ENCODE measurements at regions not wholly inside any gene's neighbourhood (a gene's known extent, or its start where the extent isn't known, plus 50 kb on each side); places are given as distances from the start of the nearest gene placed in this dataset.
"Not testable (repeated sequence)": the region's sequence is repeated elsewhere in the genome, so short reads cannot be mapped to it uniquely, and the experiment has no call there.

GRCh38 chr2:34533585-34534183, 934.6 kb upstream of the FAM98A start:
- Histone ChIP-seq H3K4me3 (no peak overlapping the region), H3K27ac (no peak overlapping the region)
- TF ChIP-seq CTCF (IDR thresholded peaks at IDR 0.05): no peak
- DNase-seq (ENCODE audit: low spot score): no peak

- DNase-seq (ENCODE audit: low spot score): no peak
- H3K27ac ChIP-seq: no peak overlapping the region
- no peak overlapping the region for H3K4me3 ChIP-seq
- no peak for TF ChIP-seq CTCF (IDR thresholded peaks at IDR 0.05)
These were observed 930.9 kb upstream of the FAM98A start for GRCh38 chr2:34529965-34530364.

- no peak overlapping the region for H3K27ac ChIP-seq
- no peak overlapping the region for H3K4me3 ChIP-seq
- DNase-seq (ENCODE audit: low spot score): no peak
- no peak for TF ChIP-seq CTCF (IDR thresholded peaks at IDR 0.05)
These were observed 924.9 kb upstream of the FAM98A start for GRCh38 chr2:34523958-34524514.

- no peak for DNase-seq (ENCODE audit: low spot score)
- no peak overlapping the region for H3K4me3 ChIP-seq
- TF ChIP-seq CTCF (IDR thresholded peaks at IDR 0.05): no peak
- no peak overlapping the region for H3K27ac ChIP-seq
These were observed 920.6 kb upstream of the FAM98A start for GRCh38 chr2:34519659-34520058.

DNA sequence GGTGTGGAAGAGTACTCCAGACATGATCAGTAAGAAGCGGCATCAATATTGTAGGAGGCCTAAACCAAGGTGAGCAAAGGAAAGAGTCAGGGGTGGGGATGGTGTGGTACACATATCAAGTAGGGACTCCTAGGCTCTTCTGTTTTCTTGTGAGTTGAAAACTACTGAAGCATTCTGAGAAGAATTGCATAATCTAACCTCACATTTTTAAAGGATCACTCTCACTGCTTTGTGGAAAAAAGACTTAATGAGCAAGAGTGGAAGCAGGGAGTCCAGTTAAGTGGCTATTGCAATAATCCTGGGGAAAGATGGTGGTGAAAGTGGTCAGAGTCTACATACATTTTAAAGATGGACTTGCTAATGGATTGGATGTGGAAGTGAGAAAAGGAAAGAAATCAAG, 899.5 kb upstream of the FAM98A start:
- no peak for TF ChIP-seq CTCF (IDR thresholded peaks at IDR 0.05)
- Histone ChIP-seq H3K4me3 (no peak overlapping the region), H3K27ac (no peak overlapping the region)
- DNase-seq (ENCODE audit: low spot score): no peak

GRCh38 chr2:34494192-34494591, 895.1 kb upstream of the FAM98A start:
- H3K27ac ChIP-seq; H3K4me3 ChIP-seq; DNase-seq (ENCODE audit: low spot score): not testable (repeated sequence)

GRCh38 chr2:34492561-34493455, 893.7 kb upstream of the FAM98A start:
- no peak for TF ChIP-seq CTCF (IDR thresholded peaks at IDR 0.05)
- Histone ChIP-seq H3K27ac (no peak overlapping the region), H3K4me3 (no peak overlapping the region)
- DNase-seq (ENCODE audit: low spot score): no peak
